ENCODE measurements at regions not wholly inside any gene's neighbourhood (a gene's known extent, or its start where the extent isn't known, plus 50 kb on each side); places are given as distances from the start of the nearest gene placed in this dataset.

- ATAC-seq (no peak), DNase-seq (ENCODE audit: low spot score) (no peak)
- TF ChIP-seq ZMAT4 (CRISPR knock-in tag; IDR thresholded peaks at IDR 0.05): no peak
- no peak for TF ChIP-seq ATF3 (CRISPR knock-in tag; conservative IDR thresholded peaks at IDR 0.05)
- no peak for TF ChIP-seq HMGXB4 (CRISPR knock-in tag; IDR thresholded peaks at IDR 0.05)
- no peak for TF ChIP-seq CDX4 (CRISPR knock-in tag; IDR thresholded peaks at IDR 0.05; ENCODE audit: borderline replicate concordance)
- peak overlapping the region; percentile 17; the same call in 1 of the 2 replicates for H3K27ac Mint-ChIP-seq
- H3K9me3 Mint-ChIP-seq: peaks cover 13% of the 10 kb centered on the region
- H3K27me3 Mint-ChIP-seq (ENCODE audit: low read depth): no peaks in the 10 kb centered on the region
- no peaks in the 10 kb centered on the region for H3K36me3 Mint-ChIP-seq
- ChIA-PET POLR2A (no interaction called here), CTCF (no interaction called here)
- peaks cover 9% of the 10 kb centered on the region for H3K4me1 Mint-ChIP-seq
- H3K4me3 Mint-ChIP-seq: no peak overlapping the region
Observed at GRCh38 chr5:92769978-92770377, 811.0 kb downstream of the NR2F1-AS1 start.

GRCh38 chr5:92761585-92761984 is 819.4 kb downstream of the NR2F1-AS1 start:
- DNase-seq (ENCODE audit: low spot score): no peak
- Mint-ChIP-seq H3K4me3 (no peak overlapping the region), H3K36me3 (no peaks in the 10 kb centered on the region), H3K4me1 (peaks cover 5% of the 10 kb centered on the region), H3K27ac (no peak overlapping the region), H3K27me3 (ENCODE audit: low read depth) (no peaks in the 10 kb centered on the region; the same call in 1 of the 2 replicates), H3K9me3 (peaks cover 5% of the 10 kb centered on the region)
- TF ChIP-seq ZNF317 (CRISPR knock-in tag; IDR thresholded peaks at IDR 0.05; ENCODE audit: borderline replicate concordance, low read depth) (no peak), STAT6 (CRISPR knock-in tag; conservative IDR thresholded peaks at IDR 0.05; ENCODE audit: low read depth) (no peak), TEAD1 (CRISPR knock-in tag; IDR thresholded peaks at IDR 0.05) (no peak), ZSCAN18 (CRISPR knock-in tag; IDR thresholded peaks at IDR 0.05) (no peak), HMGA2 (CRISPR knock-in tag; IDR thresholded peaks at IDR 0.05) (no peak), IRF1 (CRISPR knock-in tag; IDR thresholded peaks at IDR 0.05) (no peak), ZNF138 (CRISPR knock-in tag; conservative IDR thresholded peaks at IDR 0.05) (no peak), ZBTB43 (CRISPR knock-in tag; IDR thresholded peaks at IDR 0.05) (no peak), PRDM15 (CRISPR knock-in tag; IDR thresholded peaks at IDR 0.05) (no peak)
- ATAC-seq: no peak
- ChIA-PET POLR2A (no interaction called here), CTCF (no interaction called here)
